Putamen (tissue), 1 donor: ENCODE measurements at regions not wholly inside any gene's neighbourhood (a gene's known extent, or its start where the extent isn't known, plus 50 kb on each side); places are given as distances from the start of the nearest gene placed in this dataset.

Source experiments
- DNase-seq: peaks from one replicate; pipeline ENCODE4 v3.0.0-alpha.2; 2016; ENCODE audit warnings: low spot score

DNA sequence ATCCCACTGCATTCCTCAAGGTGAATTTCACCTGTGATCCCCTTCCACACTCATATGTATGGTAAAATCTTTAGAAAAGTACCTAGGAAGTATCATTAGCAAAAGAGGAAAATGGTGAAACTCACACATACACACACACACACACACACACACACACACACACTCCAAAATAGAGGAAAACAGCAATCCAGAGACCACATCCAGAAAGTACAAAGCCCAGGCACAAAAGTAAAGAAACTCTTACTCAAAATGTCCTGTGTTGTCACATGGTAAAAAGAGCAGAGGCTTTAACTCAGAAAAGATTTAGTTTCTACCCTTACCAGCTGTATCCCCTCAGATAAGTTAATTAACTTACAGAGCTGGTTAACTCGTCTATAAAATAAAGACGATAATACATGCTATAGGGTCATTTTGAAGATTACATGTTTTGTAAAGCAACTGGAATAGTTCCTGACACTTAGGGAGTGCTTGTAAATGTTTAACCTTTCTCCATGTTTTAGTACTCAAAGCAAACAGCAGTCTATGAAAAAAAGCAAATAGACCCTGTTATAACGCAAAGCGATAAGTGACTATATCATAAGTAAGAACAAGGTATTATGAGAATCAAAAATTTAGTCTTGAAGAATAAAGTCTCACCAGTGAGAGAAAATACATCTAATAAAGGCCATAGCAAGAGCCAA lies 360.0 kb upstream of the LRATD1 start:
- DNase-seq = no peak

DNA sequence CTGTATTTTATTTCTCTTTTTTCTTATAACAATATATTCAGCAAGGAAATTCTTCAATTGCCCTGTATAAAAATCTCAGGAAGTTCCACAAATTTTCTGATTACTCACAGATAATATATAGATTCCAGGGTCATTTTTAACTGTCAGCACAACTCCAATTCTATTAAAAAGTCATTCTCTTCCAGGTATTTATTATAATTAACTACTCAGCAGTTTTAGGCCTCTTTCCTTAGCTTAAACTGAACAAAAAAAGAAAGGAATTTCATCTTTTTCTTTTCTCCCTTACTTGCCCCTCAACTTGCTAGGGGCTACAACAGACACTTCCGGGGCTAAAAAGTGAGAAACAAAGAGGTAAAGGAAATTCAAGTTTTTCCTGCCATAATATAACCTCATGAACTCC lies 358.9 kb upstream of the LRATD1 start:
- DNase-seq = no peak

DNA sequence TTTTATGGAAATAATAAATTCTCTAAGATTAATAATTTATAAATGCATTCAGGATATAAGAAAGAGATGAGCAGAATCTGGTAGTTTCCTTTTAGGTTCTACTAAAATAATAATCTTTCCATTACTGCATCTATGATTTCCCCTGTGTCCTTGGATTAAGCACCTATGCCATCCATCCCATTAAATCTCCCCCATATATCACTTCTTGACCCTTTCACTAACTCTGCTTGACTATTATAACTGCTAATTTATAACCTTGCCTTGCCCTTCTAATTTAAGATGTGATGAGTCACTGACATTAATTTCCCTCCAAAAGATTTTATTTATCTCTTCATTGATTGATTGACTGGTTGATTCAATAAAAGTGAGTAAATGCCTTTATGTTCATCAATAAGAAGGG lies 348.3 kb upstream of the LRATD1 start:
- DNase-seq = no peak

DNA sequence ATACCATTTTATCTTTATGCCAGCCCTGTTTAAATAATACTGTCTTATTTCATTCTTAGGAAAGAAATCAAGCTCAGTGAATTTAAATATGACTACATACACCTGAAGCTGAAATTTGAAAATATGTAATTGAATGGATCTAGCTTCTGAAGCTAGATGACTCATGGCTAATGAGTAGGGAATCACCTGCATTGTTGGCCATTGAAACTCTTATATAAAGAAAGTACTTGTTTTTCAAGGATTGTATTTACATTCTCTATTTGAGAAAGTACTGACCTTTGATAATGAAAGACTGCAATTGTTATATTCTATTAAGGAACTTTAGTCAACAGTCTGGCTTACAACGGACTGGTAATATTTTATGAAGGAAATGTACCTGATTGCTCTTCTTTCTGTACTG lies 346.7 kb upstream of the LRATD1 start:
- no peak for DNase-seq

DNA sequence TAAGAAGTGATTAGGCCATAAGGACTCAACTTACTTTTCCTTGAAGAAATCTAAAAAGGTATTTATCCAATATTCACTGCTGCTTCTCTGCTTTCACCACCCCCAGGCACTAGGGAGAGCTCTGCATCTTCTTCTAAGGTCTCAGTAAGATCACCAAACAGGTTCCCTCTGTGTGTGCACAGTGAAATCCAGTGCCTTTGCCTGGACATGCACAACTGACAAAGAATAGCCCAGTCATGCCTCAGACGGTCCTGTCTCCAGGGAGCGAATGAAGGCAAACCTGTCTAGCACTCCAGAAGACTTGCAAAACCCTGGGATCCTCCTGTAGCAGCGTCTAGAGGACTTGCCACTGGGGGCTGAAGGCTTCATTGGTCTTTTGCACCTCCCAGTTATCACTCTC lies 344.5 kb upstream of the LRATD1 start:
- DNase-seq = no peak

DNA sequence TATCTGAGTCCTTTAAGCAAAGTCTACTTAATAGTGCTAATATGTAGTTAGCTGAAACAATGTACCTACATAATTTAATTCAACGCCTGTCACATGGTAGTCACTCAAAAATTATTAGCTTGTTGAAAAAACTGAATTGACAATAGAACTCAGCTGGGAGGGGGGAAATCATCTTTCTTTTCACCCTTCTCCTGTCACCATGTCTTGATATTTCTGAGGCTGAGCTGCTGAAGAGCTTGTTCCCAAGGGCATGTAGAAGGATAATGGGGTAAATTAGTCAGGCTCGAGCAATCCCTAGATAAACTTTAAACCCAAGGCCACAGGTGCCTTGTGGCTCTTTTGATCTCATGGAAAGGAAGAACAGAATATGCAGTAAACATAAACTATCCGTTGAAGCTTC lies 339.6 kb upstream of the LRATD1 start:
- DNase-seq = no peak

DNA sequence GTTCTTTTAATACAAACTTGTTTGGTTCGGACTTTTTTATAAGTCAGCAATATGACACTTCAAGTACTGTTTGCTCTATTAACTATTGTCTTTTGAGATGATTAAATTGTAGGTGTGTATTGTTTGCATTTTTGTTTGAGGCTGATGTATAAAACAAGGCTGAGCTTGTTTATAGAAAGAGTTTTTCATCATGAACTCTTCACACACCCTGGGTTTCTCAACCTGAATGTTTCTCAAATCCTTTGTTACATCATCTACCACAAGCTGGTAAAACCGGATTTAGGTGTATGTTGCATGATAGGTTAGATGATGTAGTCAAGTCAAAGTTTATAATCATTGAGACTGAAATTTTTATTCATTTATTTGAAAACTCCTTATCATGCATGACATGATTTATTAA lies 335.2 kb upstream of the LRATD1 start:
- no peak for DNase-seq

DNA sequence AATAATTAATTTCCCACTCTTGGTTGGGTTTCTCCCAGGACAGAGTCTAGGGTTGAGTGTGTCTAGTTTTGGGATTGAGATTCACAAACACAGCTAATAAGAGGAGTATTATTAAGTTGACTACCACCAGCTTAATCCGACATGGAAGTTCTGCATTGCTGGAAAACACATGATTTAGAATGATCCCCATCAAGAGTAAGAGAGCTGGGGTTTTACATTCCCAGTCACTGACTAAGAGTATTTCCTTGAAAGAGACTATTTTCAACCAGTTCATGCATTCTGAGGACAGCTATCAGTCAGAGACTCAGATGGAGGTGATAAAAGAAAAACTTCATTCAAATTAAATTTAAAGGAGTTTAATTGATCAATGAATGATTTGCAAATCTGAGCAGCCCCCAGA lies 334.6 kb upstream of the LRATD1 start:
- DNase-seq = no peak

DNA sequence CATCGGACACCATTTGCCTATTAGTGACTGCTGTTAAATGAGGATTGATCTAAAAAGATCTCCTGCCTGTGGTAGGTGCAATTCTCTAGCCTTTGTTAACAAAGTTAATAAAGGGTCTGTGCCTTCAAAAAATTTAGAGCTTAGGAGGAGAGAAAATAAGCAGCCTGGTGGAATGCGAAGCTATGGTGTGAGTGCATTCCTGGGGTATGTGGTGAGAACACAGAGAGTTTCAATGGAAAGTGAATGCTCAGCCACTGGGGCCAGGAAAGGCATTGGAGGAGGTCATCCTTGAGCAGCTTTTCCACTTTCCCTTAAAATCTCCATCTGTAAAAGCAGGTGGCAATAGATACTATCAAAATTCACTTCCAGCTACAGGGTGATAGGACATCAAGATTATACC lies 331.2 kb upstream of the LRATD1 start:
- DNase-seq = no peak

DNA sequence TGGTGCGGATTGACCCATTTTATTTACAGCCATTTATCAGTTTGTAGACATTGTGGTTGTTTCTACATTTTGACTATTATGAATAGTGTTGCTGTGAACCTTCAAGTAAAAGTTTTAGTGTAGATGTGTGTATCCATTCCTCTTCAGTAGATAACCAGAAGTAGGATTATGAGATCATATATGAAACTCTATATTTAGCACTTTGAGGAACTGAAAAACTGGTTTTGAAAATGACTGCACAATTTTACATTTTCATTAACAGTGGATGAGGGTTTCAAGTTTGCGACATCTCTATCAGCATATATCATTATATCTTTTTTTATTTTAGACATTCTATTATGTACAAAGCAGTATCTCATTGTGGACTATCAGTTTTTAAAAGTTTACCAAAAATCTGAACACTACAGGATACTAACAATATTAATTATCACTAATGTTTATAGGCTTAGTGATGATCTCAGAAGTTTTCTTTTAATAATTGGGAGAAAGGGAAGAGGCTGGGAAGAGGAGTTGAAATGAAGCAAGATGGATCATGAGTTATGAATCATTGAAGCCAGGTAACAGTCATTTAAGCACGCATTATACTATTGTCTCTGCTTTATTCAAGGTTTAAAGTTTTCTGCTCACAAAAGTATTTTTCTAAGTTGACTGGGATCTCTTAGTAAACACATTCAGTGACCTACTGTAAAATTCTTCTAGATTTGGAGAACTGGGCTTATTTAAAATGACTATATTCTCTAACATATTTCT lies 329.0 kb upstream of the LRATD1 start:
- DNase-seq = no peak

DNA sequence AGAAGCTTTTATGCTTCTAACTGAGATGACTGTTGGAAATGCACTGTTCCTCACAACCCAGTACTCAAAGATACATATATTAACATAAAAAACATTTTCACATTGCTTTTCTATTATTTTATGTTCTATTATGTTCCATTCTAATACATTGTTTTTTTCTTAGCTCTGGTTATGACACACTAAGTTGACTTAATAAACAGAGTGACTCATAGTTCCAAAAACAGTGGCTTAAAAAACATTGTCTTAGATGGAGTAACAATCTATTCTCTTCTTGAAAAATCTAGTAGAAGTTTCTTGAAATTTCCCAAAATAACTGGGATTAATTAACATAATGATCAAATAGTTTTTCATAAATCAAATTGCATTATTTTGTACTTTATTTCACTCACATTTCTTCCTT lies 328.2 kb upstream of the LRATD1 start:
- no peak for DNase-seq

DNA sequence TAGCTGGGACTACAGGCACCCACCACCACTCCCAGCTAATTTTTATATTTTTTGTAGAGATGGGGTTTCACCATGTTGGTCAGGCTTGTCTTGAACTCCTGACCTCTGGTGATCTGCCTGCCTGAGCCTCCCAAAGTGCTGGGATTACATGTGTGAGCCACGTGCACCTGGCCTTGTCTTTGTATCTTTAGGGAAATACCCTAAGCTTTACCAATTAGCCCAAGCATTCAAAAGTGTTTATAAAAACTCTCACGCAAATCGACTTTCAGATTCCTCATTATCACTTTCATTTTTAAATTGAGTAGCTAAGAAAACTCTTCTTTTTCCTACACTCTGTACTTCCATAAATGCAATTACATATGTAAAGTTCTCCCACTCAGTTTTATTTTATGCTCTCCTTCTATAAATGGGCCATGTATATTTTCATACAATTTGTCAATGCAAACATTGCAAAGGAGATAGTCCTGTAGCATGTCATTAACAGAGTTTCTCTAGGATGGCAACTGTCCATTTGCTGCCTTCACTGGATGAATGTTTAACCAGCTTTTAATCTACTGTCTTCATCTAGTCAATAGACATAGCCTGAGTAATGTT lies 326.2 kb upstream of the LRATD1 start:
- DNase-seq = no peak

DNA sequence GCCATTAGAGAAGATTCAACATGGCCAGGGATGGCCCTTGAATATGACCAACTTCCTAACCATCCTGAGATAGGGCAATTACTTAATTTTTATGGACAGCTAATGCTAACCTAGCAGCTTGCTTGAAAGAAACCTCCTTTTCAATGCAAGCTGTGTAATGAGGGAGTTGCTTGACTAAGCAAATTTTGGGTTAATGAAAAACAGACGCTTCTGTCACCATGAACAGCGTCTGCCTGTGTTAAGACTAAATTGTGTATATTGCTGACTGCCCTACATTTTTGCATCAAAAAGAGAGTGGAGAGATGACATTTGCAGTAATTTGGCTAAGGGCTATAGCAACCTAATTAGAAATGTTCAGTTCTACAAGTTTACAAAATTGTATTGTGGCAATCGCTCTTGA lies 319.2 kb upstream of the LRATD1 start:
- no peak for DNase-seq

DNA sequence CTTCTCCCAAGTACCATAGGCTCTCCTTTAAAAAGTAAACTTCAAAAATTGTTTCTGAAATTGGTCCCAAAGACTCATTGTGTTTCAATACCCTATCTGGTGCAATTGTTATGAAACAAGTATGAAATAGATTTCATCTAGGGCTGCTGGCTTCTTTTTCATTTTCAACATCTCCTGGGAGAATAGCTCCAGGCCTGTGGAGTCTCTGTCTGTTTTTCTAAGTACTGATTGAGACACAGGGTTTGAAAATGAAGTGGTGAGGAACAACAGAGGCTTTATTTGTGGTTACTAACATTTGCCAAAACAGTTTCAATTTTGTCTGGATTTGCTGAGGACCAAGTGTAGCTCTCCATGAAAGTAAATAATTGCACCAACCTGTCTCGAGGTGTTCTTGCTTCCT lies 315.9 kb upstream of the LRATD1 start:
- DNase-seq = no peak

DNA sequence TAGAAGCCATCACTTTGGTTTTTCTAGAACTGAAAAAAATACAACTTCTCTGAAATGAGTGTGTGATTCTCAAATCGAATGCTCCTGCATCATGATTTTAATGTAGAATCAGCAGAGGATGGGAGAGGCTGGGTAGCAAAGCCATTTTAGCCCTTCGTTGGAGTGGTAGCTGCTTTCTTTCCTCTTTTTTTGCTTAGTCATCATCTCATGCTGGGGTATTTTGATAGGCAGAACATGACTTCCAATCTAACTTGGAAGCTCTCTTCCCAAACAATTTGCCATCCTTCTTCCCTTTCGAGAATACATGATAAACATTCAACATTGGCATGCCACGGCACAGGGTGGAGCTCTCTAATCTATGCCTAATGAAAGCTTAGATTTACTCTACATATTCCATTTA lies 311.2 kb upstream of the LRATD1 start:
- no peak for DNase-seq

DNA sequence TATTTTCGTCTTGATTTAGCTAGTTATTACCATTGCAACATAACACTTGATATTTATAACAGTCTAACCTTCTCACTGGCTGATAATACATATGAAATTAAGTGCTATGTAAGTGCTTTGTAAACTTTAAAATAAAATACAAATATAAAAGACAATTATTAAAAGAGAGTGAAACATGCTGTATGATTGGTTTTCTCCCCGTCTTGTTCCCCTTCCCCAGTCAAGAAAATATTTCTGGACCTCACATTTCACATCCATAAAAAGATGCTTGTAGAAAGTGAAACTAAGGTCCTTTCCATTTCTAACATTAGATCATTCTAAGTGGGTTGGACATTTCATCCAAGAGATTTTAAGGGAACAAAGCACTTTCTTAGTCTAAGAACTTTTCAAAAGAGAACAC lies 310.2 kb upstream of the LRATD1 start:
- DNase-seq = no peak

DNA sequence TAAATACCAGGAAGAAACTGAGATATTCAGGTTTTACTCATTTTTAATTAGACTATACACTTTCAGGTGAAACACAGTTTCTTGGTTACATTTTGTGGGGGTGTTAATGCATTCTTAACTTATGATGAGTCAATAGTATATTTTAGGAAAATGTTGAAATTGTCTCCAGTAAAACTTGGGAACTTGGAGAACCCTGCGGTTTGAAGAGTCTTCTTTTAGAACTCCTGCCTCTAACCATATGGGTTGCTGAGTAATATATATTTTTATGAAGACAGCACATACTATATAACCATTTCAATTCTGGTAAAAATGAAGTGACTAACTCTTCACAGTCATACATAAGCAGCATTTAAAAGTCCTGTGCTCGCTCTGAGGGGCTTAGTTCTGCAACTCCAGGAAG lies 308.2 kb upstream of the LRATD1 start:
- DNase-seq = peak; percentile 69

DNA sequence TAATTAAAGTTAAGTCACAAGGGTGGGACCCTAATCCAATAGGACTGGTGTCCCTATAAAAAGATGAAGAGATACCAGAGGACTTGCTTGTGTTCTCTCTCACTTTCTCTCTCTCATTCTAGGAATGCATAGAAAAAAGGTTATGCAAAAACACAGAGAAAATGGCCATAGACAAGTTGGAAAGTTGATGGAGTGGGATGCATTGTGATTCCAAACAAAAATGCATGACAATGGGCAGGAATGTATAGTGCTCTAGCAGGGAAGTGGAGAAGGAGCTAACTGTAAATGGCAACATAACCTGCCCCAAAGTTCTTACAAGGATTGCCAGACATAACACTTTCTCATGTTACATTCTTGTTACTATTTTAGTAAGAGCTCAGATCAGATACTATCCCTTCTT lies 301.6 kb upstream of the LRATD1 start:
- DNase-seq = no peak

DNA sequence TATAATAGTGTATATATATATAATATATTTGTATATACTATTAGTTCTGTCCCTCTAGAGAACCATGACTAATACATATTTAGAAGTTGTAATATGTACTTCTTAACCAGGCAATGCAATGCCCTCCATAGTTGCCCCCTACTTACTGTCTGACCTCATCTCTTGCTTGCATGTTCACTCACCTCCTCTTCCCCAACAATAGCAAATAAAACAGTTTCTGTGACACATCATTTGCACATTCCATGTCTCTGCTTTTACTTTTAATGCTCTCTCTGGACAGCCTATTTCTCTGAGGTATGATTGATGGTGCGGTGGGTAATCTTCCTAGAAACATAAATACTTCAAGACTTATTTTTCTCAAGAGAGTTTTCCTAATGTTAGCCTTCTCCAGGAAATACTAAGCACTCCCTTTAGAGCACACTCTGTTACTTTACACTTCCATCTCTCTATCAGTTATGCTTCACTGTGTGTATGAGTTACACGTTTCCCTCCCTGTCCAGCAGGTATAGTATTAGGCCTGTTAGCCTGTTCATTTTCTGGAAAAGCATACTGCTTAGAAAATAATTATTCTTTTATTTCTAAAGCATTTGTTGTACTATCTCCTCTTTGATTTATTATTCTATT lies 295.6 kb upstream of the LRATD1 start:
- no peak for DNase-seq

DNA sequence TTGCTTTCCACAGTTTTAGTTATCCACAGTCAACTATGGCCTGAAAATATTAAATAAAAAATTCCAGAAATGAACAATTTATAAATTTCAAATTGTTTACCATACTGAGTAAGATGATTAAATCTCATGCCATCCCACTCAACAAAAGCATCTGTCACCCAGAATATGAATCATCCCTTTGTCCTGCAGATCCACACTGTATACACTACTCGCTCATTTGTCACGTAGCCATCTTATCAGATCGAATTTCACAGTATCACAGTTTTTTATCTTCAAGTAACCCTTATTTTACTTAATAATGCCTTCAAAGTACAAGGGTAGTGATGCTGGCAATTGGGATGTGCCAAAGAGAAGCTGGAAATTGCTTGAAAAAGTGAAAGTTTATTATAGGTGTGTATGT lies 291.8 kb upstream of the LRATD1 start:
- DNase-seq = no peak

DNA sequence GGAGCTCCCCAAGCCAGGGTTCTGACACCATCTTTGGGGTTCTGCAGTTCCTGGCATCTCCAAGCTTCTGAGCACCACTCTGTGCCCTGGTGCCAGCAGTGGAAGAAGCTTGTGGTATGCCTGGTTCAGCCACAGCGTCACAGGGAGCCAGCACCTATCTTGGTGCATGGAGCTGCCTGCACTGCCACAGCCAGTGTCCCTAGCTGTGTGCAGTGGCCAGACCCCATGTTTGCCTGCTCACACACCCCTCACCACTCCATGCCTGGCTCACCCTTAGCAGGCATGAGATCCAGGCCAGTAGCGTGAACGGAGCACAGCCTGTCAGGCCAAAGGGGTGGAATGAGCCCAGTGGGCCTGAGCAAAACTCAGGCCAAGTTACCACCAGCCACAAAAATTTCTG lies 290.2 kb upstream of the LRATD1 start:
- DNase-seq = no peak

DNA sequence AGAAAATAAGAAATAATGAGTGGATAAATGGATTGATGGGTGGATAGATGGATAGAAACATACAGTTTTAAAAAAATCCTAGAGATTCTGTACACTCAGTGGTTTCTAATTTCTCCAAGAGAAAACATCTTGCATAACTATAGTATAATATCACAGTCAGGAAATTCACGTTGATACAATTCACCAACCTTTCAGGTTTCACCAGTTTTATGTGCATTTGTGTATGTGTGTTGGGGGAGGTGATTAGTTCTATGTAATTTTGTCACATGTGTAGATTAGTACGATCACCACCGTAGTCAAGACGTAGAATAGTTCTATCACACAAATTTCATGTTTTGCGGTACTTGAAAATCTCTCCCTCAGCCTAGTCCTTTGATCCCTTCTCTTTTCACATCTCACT lies 288.2 kb upstream of the LRATD1 start:
- DNase-seq = no peak

DNA sequence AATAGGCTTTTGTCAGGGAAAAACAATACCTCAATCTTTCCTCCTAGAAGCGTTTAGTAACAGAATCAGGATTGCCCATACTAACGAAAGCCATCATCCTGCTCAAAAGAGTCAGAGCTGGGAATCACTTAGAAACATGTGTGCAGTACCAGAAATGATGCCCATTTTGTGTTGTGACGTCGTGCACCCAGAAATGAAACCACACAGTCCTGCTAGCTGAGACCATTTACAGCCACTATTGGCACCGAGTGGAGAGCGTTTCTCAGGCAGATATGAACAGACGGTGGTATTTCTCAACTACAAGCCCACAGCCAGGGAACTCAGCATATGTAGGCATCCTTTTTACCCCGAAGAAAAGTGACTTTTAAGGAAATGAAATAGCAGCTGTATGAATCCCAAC lies 284.3 kb upstream of the LRATD1 start:
- DNase-seq = no peak
